ENCODE measurements at regions not wholly inside any gene's neighbourhood (a gene's known extent, or its start where the extent isn't known, plus 50 kb on each side); places are given as distances from the start of the nearest gene placed in this dataset.

- TF ChIP-seq POLR2AphosphoS5 (IDR thresholded peaks at IDR 0.05; ENCODE audit: borderline replicate concordance, low read depth, low read length): no peak
- no peak for TF ChIP-seq EZH2 (IDR thresholded peaks at IDR 0.05)
Observed at GRCh38 chrX:77087529-77088169, 359.5 kb upstream of the FGF16 start.
